HEK293 (cell line): ENCODE measurements at regions not wholly inside any gene's neighbourhood (a gene's known extent, or its start where the extent isn't known, plus 50 kb on each side); places are given as distances from the start of the nearest gene placed in this dataset.

Experiments
- CTCF ChIA-PET: fragments of 350-600 bp; formaldehyde crosslinking; extraction: SDS; loops from one replicate; lab custom pipeline; 2021; ENCODE audit warnings: antibody characterized with exemption; lab: Yijun Ruan, JAX
- POLR2A ChIA-PET: fragments of 300-600 bp; formaldehyde crosslinking; extraction: SDS; loops from one replicate; lab custom pipeline; 2020; ENCODE audit warnings: antibody characterized with exemption, inconsistent platforms; lab: Yijun Ruan, JAX
- H3K27ac ChIP-seq: fragments of 200-500 bp; sonication (Bioruptor generic); 2 replicates; pipeline ENCODE4 v1.5.1; 2014; ENCODE audit warnings: low read depth, low read length, control low read depth, inconsistent platforms; ENCODE audit errors: extremely low read depth
- H3K36me3 ChIP-seq, 2 experiments: fragments of 200-500 bp in 1 of 2; sonication (Bioruptor generic) in 1 of 2; 1 replicate in 1 of 2; 2 replicates in 1 of 2; pipeline ENCODE4 v1.5.1; 2014 to 2017; ENCODE audit warnings: inconsistent platforms in 2 of 2, low read length in 2 of 2; ENCODE audit not compliant: control insufficient read depth in 2 of 2, insufficient read depth in 1 of 2
- H3K4me1 ChIP-seq: fragments of 200-500 bp; sonication (Bioruptor generic); 2 replicates; pipeline ENCODE4 v1.5.1; 2014; ENCODE audit warnings: mild to moderate bottlenecking, low read length, inconsistent platforms; ENCODE audit not compliant: control insufficient read depth, insufficient read depth
- H3K4me3 ChIP-seq: 2 replicates; pipeline ENCODE4 v1.5.1; 2011; ENCODE audit warnings: low read depth, mild to moderate bottlenecking, control low read depth, low read length, moderate library complexity
- H3K9me3 ChIP-seq: fragments of 200-500 bp; sonication (Bioruptor generic); 2 replicates; pipeline ENCODE4 v1.5.1; 2014; ENCODE audit warnings: low read depth, low read length, inconsistent platforms; ENCODE audit not compliant: control insufficient read depth, insufficient read depth
- IKZF3 ChIP-seq: fragments of 450-650 bp; IDR thresholded peaks from 2 replicates; pipeline ENCODE4 v1.5.0; 2018; ENCODE audit warnings: missing biosample characterization, mild to moderate bottlenecking, missing genetic modification characterization, moderate library complexity
- KLF10 ChIP-seq: fragments of 450-650 bp; IDR thresholded peaks from 2 replicates; pipeline ENCODE4 v1.5.1; 2018; ENCODE audit warnings: missing biosample characterization, mild to moderate bottlenecking, missing genetic modification characterization
- KLF16 ChIP-seq: fragments of 450-650 bp; formaldehyde crosslinking; IDR thresholded peaks from 2 replicates; pipeline ENCODE4 v1.5.1; 2017; ENCODE audit warnings: missing biosample characterization, missing genetic modification characterization
- KLF9 ChIP-seq: fragments of 450-650 bp; formaldehyde crosslinking; IDR thresholded peaks from 2 replicates; pipeline ENCODE4 v1.5.1; 2016; ENCODE audit warnings: missing biosample characterization, missing genetic modification characterization, low read depth
- OVOL3 ChIP-seq: fragments of 450-650 bp; formaldehyde crosslinking; IDR thresholded peaks from 2 replicates; pipeline ENCODE4 v1.5.1; 2016; ENCODE audit warnings: missing biosample characterization, missing genetic modification characterization
- PRDM10 ChIP-seq: fragments of 450-650 bp; formaldehyde crosslinking; IDR thresholded peaks from 2 replicates; pipeline ENCODE4 v1.5.1; 2016; ENCODE audit warnings: missing biosample characterization, missing genetic modification characterization
- TRIM28 ChIP-seq: IDR thresholded peaks from 2 replicates; pipeline ENCODE4 v1.6.1; 2011; ENCODE audit warnings: low read length, control low read depth, borderline replicate concordance
- ZBTB21 ChIP-seq: fragments of 450-650 bp; formaldehyde crosslinking; IDR thresholded peaks from 2 replicates; pipeline ENCODE4 v1.5.1; 2017; ENCODE audit warnings: missing biosample characterization, missing genetic modification characterization
- ZFP37 ChIP-seq: fragments of 450-650 bp; formaldehyde crosslinking; IDR thresholded peaks from 2 replicates; pipeline ENCODE4 v1.5.1; 2016; ENCODE audit warnings: missing biosample characterization, missing genetic modification characterization
- ZNF157 ChIP-seq: fragments of 450-650 bp; formaldehyde crosslinking; IDR thresholded peaks from 2 replicates; pipeline ENCODE4 v1.5.1; 2016; ENCODE audit warnings: missing biosample characterization, missing genetic modification characterization
- ZNF24 ChIP-seq: fragments of 450-650 bp; formaldehyde crosslinking; IDR thresholded peaks from 2 replicates; pipeline ENCODE4 v1.5.1; 2016; ENCODE audit warnings: missing biosample characterization, missing genetic modification characterization
- ZNF311 ChIP-seq: fragments of 450-650 bp; formaldehyde crosslinking; IDR thresholded peaks from 2 replicates; pipeline ENCODE4 v1.5.1; 2017; ENCODE audit warnings: missing biosample characterization, missing genetic modification characterization, borderline replicate concordance
- ZNF324 ChIP-seq: fragments of 450-650 bp; formaldehyde crosslinking; IDR thresholded peaks from 2 replicates; pipeline ENCODE4 v1.5.1; 2016; ENCODE audit warnings: missing biosample characterization, missing genetic modification characterization
- ZNF350 ChIP-seq: fragments of 450-650 bp; formaldehyde crosslinking; IDR thresholded peaks from 2 replicates; pipeline ENCODE4 v1.5.0; 2017; ENCODE audit warnings: missing biosample characterization, mild to moderate bottlenecking, missing genetic modification characterization
- ZNF391 ChIP-seq: fragments of 450-650 bp; formaldehyde crosslinking; IDR thresholded peaks from 2 replicates; pipeline ENCODE4 v1.5.1; 2016; ENCODE audit warnings: low read depth, missing biosample characterization, missing genetic modification characterization, borderline replicate concordance
- ZNF530 ChIP-seq: fragments of 450-650 bp; formaldehyde crosslinking; IDR thresholded peaks from 2 replicates; pipeline ENCODE4 v1.5.1; 2016; ENCODE audit warnings: low read depth, missing biosample characterization, missing genetic modification characterization
- ZNF560 ChIP-seq: fragments of 450-650 bp; formaldehyde crosslinking; IDR thresholded peaks from 2 replicates; pipeline ENCODE4 v1.5.1; 2017; ENCODE audit warnings: missing biosample characterization, missing genetic modification characterization, borderline replicate concordance
- ZNF624 ChIP-seq: fragments of 450-650 bp; formaldehyde crosslinking; IDR thresholded peaks from 2 replicates; pipeline ENCODE4 v1.5.1; 2017; ENCODE audit warnings: missing biosample characterization, missing genetic modification characterization
- ZNF670 ChIP-seq: fragments of 450-650 bp; formaldehyde crosslinking; IDR thresholded peaks from 2 replicates; pipeline ENCODE4 v1.5.1; 2016; ENCODE audit warnings: missing biosample characterization, missing genetic modification characterization, low read depth
- ZNF76 ChIP-seq: fragments of 450-650 bp; formaldehyde crosslinking; IDR thresholded peaks from 2 replicates; pipeline ENCODE4; 2016; ENCODE audit warnings: low read depth, missing biosample characterization, missing genetic modification characterization, borderline replicate concordance
- ZNF837 ChIP-seq: fragments of 450-650 bp; formaldehyde crosslinking; IDR thresholded peaks from 2 replicates; pipeline ENCODE4 v1.5.1; 2016; ENCODE audit warnings: missing biosample characterization, missing genetic modification characterization
- ZSCAN5A ChIP-seq: fragments of 450-650 bp; formaldehyde crosslinking; IDR thresholded peaks from 2 replicates; pipeline ENCODE4 v1.5.1; 2016; ENCODE audit warnings: missing biosample characterization, missing genetic modification characterization
- TF ChIP-seq, protein P1 (sequence below): fragments of 450-650 bp; formaldehyde crosslinking; IDR thresholded peaks from 2 replicates; pipeline ENCODE4 v1.5.1; 2016; ENCODE audit warnings: missing biosample characterization, missing genetic modification characterization, low read depth
- TF ChIP-seq, protein P2 (sequence below): fragments of 450-650 bp; formaldehyde crosslinking; IDR thresholded peaks from 2 replicates; pipeline ENCODE4 v1.5.1; 2016; ENCODE audit warnings: missing biosample characterization, missing genetic modification characterization

DNA sequence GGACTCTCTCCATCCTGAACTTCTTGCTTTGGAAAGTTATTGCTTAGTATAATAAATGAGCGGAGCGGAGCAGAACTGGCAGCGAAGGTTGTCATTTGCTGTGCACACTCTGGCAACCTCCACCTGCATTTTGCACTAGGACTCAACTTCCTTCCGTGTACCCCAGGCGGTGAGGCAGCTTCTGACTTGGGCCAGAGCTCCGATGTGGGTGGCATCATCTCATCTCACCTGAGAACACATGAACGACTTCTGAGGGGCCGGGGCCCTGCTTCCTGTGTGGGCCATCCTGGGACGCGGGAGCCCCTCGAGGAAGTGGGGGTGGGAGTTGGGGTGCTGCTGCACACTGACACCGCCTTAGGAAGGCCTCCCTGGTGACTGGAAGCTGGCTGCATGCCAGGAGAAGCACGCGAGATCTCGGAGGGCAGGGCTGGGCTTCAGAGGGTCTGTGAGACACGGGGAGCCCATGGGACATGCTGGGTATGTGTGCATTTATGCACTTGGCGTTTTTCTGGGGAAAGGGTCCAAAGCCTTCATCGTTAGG is 56.5 kb upstream of the COL5A1 start:
- Histone ChIP-seq H3K4me1 (no peaks in the 10 kb centered on the region), H3K27ac (no peak overlapping the region), H3K36me3 (no peaks in the 10 kb centered on the region), H3K4me3 (no peak overlapping the region), H3K9me3 (no peaks in the 10 kb centered on the region)
- TF ChIP-seq ZNF837 (tag by site-specific recombination) (no peak), ZNF24 (tag by site-specific recombination) (no peak), ZSCAN5A (tag by site-specific recombination) (no peak), IKZF3 (no peak)
- POLR2A ChIA-PET, result no interaction called here
- CTCF ChIA-PET, result interaction anchor here (1.1 kb wide), 1 partner anchor 113 kb away, joined by 3 read pairs; no protein-coding TSS in a partner anchor

DNA sequence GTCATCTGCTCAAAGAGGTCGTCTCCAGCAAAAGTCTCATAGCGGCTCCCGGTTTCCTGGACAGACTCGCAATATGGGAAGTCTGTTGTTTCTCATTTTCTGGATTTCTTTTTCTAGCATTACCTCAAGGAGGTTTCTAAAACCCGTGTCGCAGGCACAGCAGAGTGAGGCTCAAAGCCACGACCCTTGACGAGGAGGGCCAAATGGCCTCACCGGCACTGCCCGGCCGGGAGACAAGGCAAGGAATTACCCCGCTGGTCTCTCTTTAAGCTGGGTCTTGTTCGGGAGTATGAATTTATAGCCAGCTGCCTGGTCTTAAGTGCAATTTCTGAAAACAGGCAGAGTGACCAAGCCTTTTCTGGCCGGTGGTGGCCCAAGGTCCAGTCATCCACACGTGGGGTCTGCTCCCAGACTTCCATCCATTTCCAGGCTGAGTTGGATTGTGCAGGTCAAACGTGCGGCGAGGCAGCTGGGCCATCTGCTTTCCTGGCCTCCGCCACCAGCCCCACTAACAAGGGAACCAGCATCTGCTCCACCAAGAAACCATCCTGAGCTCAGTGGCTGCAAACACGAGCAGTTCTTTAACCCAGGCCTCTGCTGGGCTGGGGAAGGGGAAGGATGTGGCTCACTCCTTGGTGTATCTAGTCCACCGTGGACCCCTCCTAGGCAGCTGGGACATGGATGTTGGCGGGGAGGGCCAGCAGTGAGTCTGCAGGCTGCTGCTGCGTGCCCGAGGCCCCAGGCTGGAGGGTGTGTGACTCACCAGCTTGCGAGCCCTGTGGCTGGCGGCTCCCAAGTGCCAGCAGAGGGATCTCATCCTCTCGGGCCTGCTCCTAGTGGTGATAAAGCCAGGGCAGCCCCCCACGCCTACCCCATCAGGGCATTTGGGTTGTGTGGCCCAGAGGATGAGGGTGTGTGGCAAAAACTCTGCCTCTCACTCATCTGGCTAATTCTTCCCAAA is 55.6 kb upstream of the COL5A1 start:
- Histone ChIP-seq H3K27ac (no peak overlapping the region), H3K36me3 (no peaks in the 10 kb centered on the region), H3K4me1 (no peaks in the 10 kb centered on the region), H3K4me3 (no peak overlapping the region), H3K9me3 (no peaks in the 10 kb centered on the region)
- CTCF ChIA-PET, result interaction anchor here (1.1 kb wide), 1 partner anchor 112 kb away, joined by 3 read pairs; no protein-coding TSS in a partner anchor
- POLR2A ChIA-PET, result no interaction called here
- TF ChIP-seq ZNF670 (no peak), PRDM10 (tag by site-specific recombination) (0 out of 2 replicates have a peak, but pooled peaks have one; percentile 14), KLF16 (tag by site-specific recombination) (no peak), ZNF324 (tag by site-specific recombination) (no peak)

DNA sequence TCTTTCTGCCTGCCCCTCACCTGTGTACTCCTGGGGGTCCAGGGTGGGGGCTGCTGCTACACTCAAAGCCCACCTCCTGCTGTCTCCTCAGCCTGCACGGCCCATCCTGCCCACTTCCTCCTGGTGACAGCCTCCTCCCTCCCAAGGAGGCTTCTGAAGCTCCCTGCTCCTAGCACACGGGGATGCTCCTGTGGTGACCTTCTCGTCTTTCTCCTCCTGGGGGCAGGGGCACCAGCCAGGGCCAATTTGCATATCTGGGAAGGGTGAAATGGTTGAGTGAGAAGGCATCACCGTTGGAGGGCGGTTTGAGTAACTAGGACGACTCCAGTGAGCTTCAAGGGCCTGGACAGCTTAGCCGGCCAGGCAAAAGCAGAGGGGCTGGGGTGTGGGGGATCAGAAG is 51.9 kb upstream of the COL5A1 start:
- CTCF ChIA-PET, result interaction anchor here (1.0 kb wide), 1 partner anchor 140 kb away, joined by 3 read pairs; no protein-coding TSS in a partner anchor
- POLR2A ChIA-PET, result no interaction called here

More for the DNA sequence above, 51.9 kb upstream of the COL5A1 start:
- TF ChIP-seq, protein P1, sequence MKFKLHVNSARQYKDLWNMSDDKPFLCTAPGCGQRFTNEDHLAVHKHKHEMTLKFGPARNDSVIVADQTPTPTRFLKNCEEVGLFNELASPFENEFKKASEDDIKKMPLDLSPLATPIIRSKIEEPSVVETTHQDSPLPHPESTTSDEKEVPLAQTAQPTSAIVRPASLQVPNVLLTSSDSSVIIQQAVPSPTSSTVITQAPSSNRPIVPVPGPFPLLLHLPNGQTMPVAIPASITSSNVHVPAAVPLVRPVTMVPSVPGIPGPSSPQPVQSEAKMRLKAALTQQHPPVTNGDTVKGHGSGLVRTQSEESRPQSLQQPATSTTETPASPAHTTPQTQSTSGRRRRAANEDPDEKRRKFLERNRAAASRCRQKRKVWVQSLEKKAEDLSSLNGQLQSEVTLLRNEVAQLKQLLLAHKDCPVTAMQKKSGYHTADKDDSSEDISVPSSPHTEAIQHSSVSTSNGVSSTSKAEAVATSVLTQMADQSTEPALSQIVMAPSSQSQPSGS (tag by site-specific recombination), result no peak
- no peak for TF ChIP-seq ZNF560 (tag by site-specific recombination)
- TF ChIP-seq ZNF157 (tag by site-specific recombination), result no peak
- TF ChIP-seq ZNF391 (tag by site-specific recombination), result no peak
- TF ChIP-seq TRIM28, result no peak
- TF ChIP-seq OVOL3 (tag by site-specific recombination), result no peak
- TF ChIP-seq, protein P2, sequence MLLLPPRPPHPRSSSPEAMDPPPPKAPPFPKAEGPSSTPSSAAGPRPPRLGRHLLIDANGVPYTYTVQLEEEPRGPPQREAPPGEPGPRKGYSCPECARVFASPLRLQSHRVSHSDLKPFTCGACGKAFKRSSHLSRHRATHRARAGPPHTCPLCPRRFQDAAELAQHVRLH (tag by site-specific recombination), result no peak
- TF ChIP-seq ZNF350 (tag by site-specific recombination), result no peak
- TF ChIP-seq ZFP37 (tag by site-specific recombination), result no peak
- TF ChIP-seq ZNF624 (tag by site-specific recombination), result no peak
- TF ChIP-seq KLF10 (tag by site-specific recombination), result no peak
- no peak for TF ChIP-seq ZNF76 (tag by site-specific recombination)
- no peak for TF ChIP-seq ZBTB21 (tag by site-specific recombination)
- no peak for TF ChIP-seq ZNF311
- TF ChIP-seq ZNF530 (tag by site-specific recombination), result no peak
- TF ChIP-seq KLF9 (tag by site-specific recombination), result no peak
- Histone ChIP-seq H3K4me1 (no peaks in the 10 kb centered on the region), H3K27ac (no peak overlapping the region), H3K36me3 (no peaks in the 10 kb centered on the region), H3K4me3 (no peak overlapping the region), H3K9me3 (no peaks in the 10 kb centered on the region)
